ENCODE measurements at regions not wholly inside any gene's neighbourhood (a gene's known extent, or its start where the extent isn't known, plus 50 kb on each side); places are given as distances from the start of the nearest gene placed in this dataset.

DNA sequence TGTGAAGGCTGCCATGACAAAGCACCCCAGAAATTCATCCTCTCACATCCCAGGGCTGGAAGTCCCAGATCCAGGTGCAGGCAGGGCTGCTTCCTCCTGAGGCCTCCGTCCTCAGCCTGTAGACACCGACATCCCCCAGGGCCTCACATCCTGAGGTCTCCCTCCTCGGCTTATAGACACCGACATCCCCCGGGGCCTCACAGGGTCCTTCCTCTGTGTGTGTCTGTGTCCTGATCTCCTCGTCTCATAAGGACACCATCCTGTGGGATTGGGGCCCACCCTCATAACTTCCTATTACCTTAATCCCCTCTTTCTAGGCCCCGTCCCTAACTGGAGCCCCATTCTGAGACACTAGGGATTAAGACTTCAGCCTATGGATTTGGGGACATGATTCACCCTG, 92.0 kb upstream of the SNTG2 start:
- DNase-seq (ENCODE audit: low spot score) = no peak

GRCh38 chr2:857937-858336, 92.7 kb upstream of the SNTG2 start:
- DNase-seq (ENCODE audit: low spot score) = no peak

- no peak for DNase-seq (ENCODE audit: low spot score)
Observed at GRCh38 chr2:857081-857480, 93.6 kb upstream of the SNTG2 start.

GRCh38 chr2:856456-856855, 94.2 kb upstream of the SNTG2 start:
- no peak for DNase-seq (ENCODE audit: low spot score)

DNA sequence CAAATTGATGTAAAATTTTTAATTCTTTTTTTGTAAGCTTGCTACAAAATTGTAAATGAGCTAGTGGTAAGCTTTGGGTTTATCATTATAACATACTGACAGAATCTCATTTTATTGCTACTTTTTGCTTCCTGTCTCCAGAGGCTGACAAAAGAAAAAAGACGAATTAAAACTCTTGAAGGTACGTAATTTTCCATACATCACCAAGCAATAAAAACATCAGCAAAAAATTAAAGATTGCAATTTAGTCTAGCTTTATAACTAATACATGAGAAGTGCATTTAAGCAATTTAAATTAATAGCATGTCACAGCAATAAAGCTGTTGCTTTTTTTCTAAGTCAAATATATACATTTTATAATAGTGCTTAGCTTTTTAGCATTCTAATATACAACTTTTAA, 94.6 kb upstream of the SNTG2 start:
- DNase-seq (ENCODE audit: low spot score) = no peak

GRCh38 chr2:855177-855576, 95.5 kb upstream of the SNTG2 start:
- DNase-seq (ENCODE audit: low spot score) = no peak

DNA sequence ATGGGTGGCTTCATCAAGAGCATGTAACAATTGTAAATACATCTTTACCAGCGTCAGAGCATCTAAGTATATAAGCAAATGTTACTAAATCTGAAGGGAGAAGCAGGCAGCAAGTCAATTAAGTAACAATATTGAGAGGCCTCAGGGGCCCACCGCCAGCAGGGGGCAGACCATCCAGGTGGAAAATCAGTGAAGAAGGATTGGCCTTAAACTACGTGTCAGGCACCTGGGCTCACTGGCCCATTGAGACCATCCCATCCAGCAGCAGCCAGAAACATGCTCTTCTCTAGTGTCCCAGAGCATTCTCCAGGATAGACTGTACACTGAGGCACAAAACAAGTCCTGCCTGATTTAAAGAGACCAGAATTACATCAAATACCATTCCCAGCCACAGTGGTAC, 96.2 kb upstream of the SNTG2 start:
- no peak for DNase-seq (ENCODE audit: low spot score)

- DNase-seq (ENCODE audit: low spot score) = no peak
Observed at GRCh38 chr2:853203-853870, 97.3 kb upstream of the SNTG2 start.

GRCh38 chr2:852168-852567, 98.5 kb upstream of the SNTG2 start:
- no peak for DNase-seq (ENCODE audit: low spot score)

- no peak for DNase-seq (ENCODE audit: low spot score)
Observed at GRCh38 chr2:851680-852079, 99.0 kb upstream of the SNTG2 start.

- no peak for DNase-seq (ENCODE audit: low spot score)
Observed at GRCh38 chr2:851078-851477, 99.6 kb upstream of the SNTG2 start.

GRCh38 chr2:850429-850828, 100.2 kb upstream of the SNTG2 start:
- DNase-seq (ENCODE audit: low spot score) = peak; percentile 51

DNA sequence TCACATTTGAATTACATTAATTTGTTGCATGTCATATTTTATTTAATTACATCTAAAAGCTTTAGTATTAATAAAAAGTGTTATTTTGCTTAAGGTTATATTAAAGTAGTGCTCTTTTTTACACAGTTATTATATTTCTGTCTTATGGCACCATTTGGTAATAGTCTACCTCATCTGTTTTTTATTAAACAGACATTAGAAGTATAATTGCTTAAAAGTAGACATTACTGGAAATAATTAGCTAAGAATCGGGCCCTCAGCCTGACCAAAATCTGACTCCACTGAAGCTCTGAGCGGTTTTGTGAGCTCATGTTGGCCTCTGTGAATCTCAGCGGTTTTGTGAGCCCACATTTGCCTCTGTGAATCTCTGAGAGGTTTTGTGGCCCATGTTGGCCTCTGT, 102.5 kb upstream of the SNTG2 start:
- DNase-seq (ENCODE audit: low spot score) = no peak

DNA sequence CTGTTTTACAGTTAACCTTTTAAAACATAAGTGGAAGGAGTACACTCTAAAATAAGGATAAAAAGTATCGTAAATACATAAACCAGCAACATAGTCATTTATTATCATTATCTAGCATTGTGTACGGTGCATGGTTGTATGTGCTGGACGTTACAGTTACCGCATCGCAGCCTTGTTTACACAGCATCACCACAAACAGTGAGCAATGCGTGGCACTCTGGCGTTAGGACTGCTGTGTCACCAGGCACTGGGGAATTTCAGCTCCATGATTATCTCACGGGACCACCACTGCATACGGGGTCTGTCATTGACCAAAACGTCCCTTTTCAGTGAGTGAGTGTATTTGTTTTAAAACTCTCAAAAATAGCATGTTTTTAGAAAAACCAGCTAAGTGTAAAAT, 103.0 kb upstream of the SNTG2 start:
- DNase-seq (ENCODE audit: low spot score) = no peak

GRCh38 chr2:844715-845114, 105.9 kb upstream of the SNTG2 start:
- DNase-seq (ENCODE audit: low spot score) = no peak

GRCh38 chr2:842151-842803, 108.4 kb upstream of the SNTG2 start:
- no peak for DNase-seq (ENCODE audit: low spot score)

GRCh38 chr2:841036-841435, 109.6 kb upstream of the SNTG2 start:
- DNase-seq (ENCODE audit: low spot score) = no peak

- DNase-seq (ENCODE audit: low spot score) = no peak
Observed at GRCh38 chr2:834233-834632, 116.4 kb upstream of the SNTG2 start.

DNA sequence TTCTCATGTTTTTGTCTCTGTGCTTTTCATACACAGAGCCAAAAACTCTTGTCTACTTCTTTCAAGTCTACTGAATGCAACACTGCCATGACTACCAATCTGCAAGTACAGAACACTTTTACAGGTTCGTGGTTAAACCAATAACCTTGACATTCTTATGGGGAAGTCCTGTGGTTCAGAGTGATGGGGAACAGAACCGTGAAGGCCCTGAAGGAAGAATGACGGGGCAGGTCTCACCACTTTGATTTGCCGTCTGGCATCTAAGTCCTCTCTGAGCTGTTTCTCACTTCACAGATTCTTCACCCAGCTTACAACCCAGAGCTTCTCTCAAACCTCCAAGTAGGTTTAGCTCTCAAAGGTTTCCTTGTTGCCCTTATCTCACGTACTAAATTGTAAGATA, 117.5 kb upstream of the SNTG2 start:
- DNase-seq (ENCODE audit: low spot score) = no peak

DNA sequence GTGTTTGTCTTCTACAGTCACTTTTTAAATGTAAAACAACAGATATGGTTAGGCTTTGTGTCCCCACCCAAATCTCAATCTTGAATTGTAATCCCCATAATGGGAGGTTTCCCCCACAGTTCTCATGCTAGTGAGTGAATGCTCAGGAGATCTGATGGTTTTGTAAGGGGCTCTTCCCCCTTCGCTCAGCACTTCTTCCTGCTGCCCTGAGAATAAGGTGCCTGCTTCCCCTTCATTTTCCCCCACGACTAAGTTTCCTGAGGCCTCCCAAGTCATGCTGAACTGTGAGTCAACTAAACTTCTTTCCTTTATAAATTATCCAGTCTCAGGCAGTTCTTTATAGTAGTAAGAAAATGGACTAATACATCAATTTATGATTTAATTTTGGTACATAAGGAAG, 118.0 kb upstream of the SNTG2 start:
- no peak for DNase-seq (ENCODE audit: low spot score)

DNA sequence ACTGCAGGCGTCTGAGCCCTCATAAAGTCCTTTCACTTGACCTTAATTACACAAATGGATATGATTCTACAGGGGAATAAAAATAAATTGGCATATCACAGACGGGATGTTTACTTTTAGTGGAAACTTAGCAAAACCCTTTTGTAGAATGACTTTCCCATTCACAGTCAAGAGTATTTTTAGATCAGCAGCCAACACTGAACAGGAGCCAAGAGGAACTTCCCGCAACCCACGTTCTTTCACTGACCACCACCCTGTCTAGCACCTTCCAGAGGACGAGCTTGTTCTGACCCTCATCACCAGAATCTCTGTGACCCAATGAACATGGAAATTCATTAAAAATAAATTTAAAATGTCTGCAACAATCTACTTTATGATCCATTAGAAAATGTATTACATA, 119.0 kb upstream of the SNTG2 start:
- no peak for DNase-seq (ENCODE audit: low spot score)

- DNase-seq (ENCODE audit: low spot score) = no peak
Observed at GRCh38 chr2:831225-831536, 119.5 kb upstream of the SNTG2 start.

GRCh38 chr2:830419-831224, 120.0 kb upstream of the SNTG2 start:
- DNase-seq (ENCODE audit: low spot score) = no peak

DNA sequence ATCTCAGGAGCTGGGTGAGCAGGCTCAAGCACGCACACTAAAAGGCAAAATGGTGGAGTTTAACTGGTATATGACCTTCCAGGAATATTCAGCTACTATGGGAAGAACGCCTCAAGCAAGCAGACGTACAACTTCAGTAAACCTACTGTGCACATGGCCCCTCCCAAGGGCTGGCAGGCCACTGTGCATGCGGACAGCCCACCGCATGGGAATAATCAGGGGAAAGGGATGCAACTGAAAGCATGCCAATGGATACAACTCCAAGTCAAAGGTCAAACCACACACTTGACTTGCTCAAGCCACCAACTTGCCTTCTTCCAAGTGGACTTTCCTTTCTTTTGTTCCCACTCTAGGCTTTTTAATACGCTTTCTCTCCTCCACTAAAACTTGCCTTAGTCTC, 121.6 kb upstream of the SNTG2 start:
- no peak for DNase-seq (ENCODE audit: low spot score)

Measured in RKO (cell line).